HCT116 (cell line): ENCODE measurements at regions not wholly inside any gene's neighbourhood (a gene's known extent, or its start where the extent isn't known, plus 50 kb on each side); places are given as distances from the start of the nearest gene placed in this dataset.

Source experiments
- ATAC-seq: fragments of 200-7000 bp; cut with Tn5 transposase; 2 replicates; pipeline ENCODE4 v1.9.1; 2020; ENCODE audit warnings: mild to moderate bottlenecking, moderate library complexity
- BruUV-seq: library from RNA; stranded (reverse); fragments of 400-500 nt; replicated peaks from 2 replicates; lab custom pipeline; 2021; lab: Mats Ljungman, UMichigan
- CTCF ChIA-PET: fragments of 300-600 bp; sonication (Branson Sonifier 250); formaldehyde crosslinking; loops from one replicate; lab custom pipeline; 2021; ENCODE audit warnings: antibody characterized with exemption; lab: Charles Lee
- POLR2A ChIA-PET: fragments of 300-600, 350-600 bp; sonication (Branson Sonifier 250); formaldehyde crosslinking; loops from one replicate; lab custom pipeline; 2021; ENCODE audit warnings: antibody characterized with exemption; lab: Charles Lee
- RAD21 ChIA-PET, 2 experiments: fragments of 300-600 bp; sonication (Branson Sonifier 250); formaldehyde crosslinking; loops; one replicate each; lab custom pipeline; 2023; ENCODE audit warnings: low total read pairs in 2 of 2; ENCODE audit not compliant: uncharacterized antibody in 2 of 2, unreplicated experiment in 2 of 2, low non-redundant PET in 1 of 2; lab: Charles Lee
- DNase-seq: peaks from one replicate; pipeline ENCODE4 v3.0.0-alpha.2; 2010; ENCODE audit warnings: low read depth, low spot score
- H2AFZ ChIP-seq: fragments of 200-600 bp; shearing (Covaris generic), sonication (generic); 2 replicates; pipeline ENCODE4 v1.6.1; 2017; ENCODE audit warnings: low read depth, mixed run types, mixed read lengths, antibody characterized with exemption, low read length; ENCODE audit not compliant: poor library complexity, severe bottlenecking
- H3K27ac ChIP-seq: 2 replicates; pipeline ENCODE4 v1.5.1; 2012; ENCODE audit warnings: low read depth, low read length
- H3K27me3 ChIP-seq: fragments of 200-600 bp; sonication (generic); 2 replicates; pipeline ENCODE4 v1.6.1; 2016; ENCODE audit warnings: mixed run types, low read length, mixed read lengths; ENCODE audit not compliant: insufficient read depth
- H3K36me3 ChIP-seq, 2 experiments: fragments of 200-500 bp in 1 of 2; fragments of 200-600 bp in 1 of 2; sonication (Bioruptor generic) in 1 of 2; sonication (generic) in 1 of 2; 2 replicates each; pipeline versions ENCODE4 v1.5.1 to v1.6.1; 2014 to 2016; ENCODE audit warnings: low read length in 2 of 2, inconsistent platforms in 1 of 2, mixed read lengths in 1 of 2, mixed run types in 1 of 2; ENCODE audit not compliant: insufficient read depth in 2 of 2, control insufficient read depth in 1 of 2
- H3K4me1 ChIP-seq, 2 experiments: fragments of 200-600 bp in 1 of 2; sonication (generic) in 1 of 2; 2 replicates each; pipeline versions ENCODE4 v1.5.1 to v1.6.1; 2012 to 2017; ENCODE audit warnings: low read length in 2 of 2, inconsistent platforms in 1 of 2, mild to moderate bottlenecking in 1 of 2, mixed read lengths in 1 of 2, mixed run types in 1 of 2, moderate library complexity in 1 of 2; ENCODE audit not compliant: insufficient read depth in 2 of 2, control insufficient read depth in 1 of 2
- H3K4me2 ChIP-seq: fragments of 200-600 bp; sonication (generic); 2 replicates; pipeline ENCODE4 v1.6.1; 2017; ENCODE audit warnings: mixed run types, low read length, mixed read lengths
- H3K4me3 ChIP-seq, 2 experiments: fragments of 200-600 bp in 1 of 2; sonication (generic) in 1 of 2; replicated peaks in 1 of 2; 2 replicates each; pipeline ENCODE4 v1.5.1; 2011 to 2016; ENCODE audit warnings: low read length in 2 of 2, control low read depth in 1 of 2, low read depth in 1 of 2, mild to moderate bottlenecking in 1 of 2, mixed read lengths in 1 of 2, mixed run types in 1 of 2
- H3K79me2 ChIP-seq: fragments of 200-600 bp; sonication (generic); 2 replicates; pipeline ENCODE4 v1.6.1; 2017; ENCODE audit warnings: mild to moderate bottlenecking, mixed run types, low read length, moderate library complexity, mixed read lengths; ENCODE audit not compliant: insufficient read depth
- H3K9ac ChIP-seq: fragments of 200-600 bp; sonication (generic); 2 replicates; pipeline ENCODE4 v1.6.1; 2016; ENCODE audit warnings: low read length, mixed read lengths
- H3K9me2 ChIP-seq: fragments of 200-600 bp; sonication (generic), shearing (Covaris generic); 2 replicates; pipeline ENCODE4 v1.6.1; 2017; ENCODE audit warnings: mixed run types, mild to moderate bottlenecking, moderate library complexity; ENCODE audit not compliant: insufficient read depth
- H3K9me3 ChIP-seq, 2 experiments: fragments of 200-500 bp in 1 of 2; fragments of 200-600 bp in 1 of 2; sonication (Bioruptor generic) in 1 of 2; sonication (generic) in 1 of 2; 2 replicates each; pipeline ENCODE4 v1.6.1; 2014 to 2017; ENCODE audit warnings: low read length in 2 of 2, mixed read lengths in 2 of 2, inconsistent platforms in 1 of 2, low read depth in 1 of 2, mild to moderate bottlenecking in 1 of 2, mixed run types in 1 of 2, moderate library complexity in 1 of 2; ENCODE audit not compliant: control insufficient read depth in 1 of 2, insufficient read depth in 1 of 2
- H4K20me1 ChIP-seq: fragments of 200-600 bp; sonication (generic), shearing (Covaris generic); 2 replicates; pipeline ENCODE4 v1.6.1; 2017; ENCODE audit warnings: mixed run types, mild to moderate bottlenecking, moderate library complexity; ENCODE audit not compliant: insufficient read depth
- CBX3 ChIP-seq: IDR thresholded peaks from 2 replicates; pipeline ENCODE4 v1.6.1; 2012; ENCODE audit warnings: low read depth
- EGR1 ChIP-seq: IDR thresholded peaks from 2 replicates; pipeline ENCODE4 v1.6.1; 2012; ENCODE audit warnings: low read depth
- ELF1 ChIP-seq: IDR thresholded peaks from 2 replicates; pipeline ENCODE4 v1.6.1; 2012; ENCODE audit warnings: low read depth, borderline replicate concordance
- EZH2 ChIP-seq: fragments of 200-600 bp; sonication (generic); IDR thresholded peaks from 2 replicates; pipeline ENCODE4 v1.6.1; 2017; ENCODE audit warnings: antibody characterized with exemption, mixed run types
- EZH2phosphoT487 ChIP-seq: fragments of 200-600 bp; IDR thresholded peaks from 2 replicates; pipeline ENCODE4 v1.6.1; 2018; ENCODE audit warnings: antibody characterized with exemption, borderline replicate concordance
- FOSL1 ChIP-seq: IDR thresholded peaks from 2 replicates; pipeline ENCODE4 v1.6.1; 2012; ENCODE audit warnings: low read depth
- JUND ChIP-seq: IDR thresholded peaks from 2 replicates; pipeline ENCODE4 v1.6.1; 2012
- MAX ChIP-seq: IDR thresholded peaks from 2 replicates; pipeline ENCODE4 v1.6.1; 2012
- POLR2AphosphoS5 ChIP-seq: IDR thresholded peaks from 2 replicates; pipeline ENCODE4 v1.6.1; 2011; ENCODE audit warnings: mild to moderate bottlenecking, low read depth, low read length, moderate library complexity
- RAD21 ChIP-seq: IDR thresholded peaks from 2 replicates; pipeline ENCODE4 v1.6.1; 2012; ENCODE audit warnings: low read depth, mild to moderate bottlenecking
- REST ChIP-seq: IDR thresholded peaks from 2 replicates; pipeline ENCODE4 v1.6.1; 2012; ENCODE audit warnings: low read depth
- SIN3A ChIP-seq: IDR thresholded peaks from 2 replicates; pipeline ENCODE4 v1.6.1; 2012; ENCODE audit warnings: low read depth
- SP1 ChIP-seq: IDR thresholded peaks from 2 replicates; pipeline ENCODE4 v1.6.1; 2012; ENCODE audit warnings: low read depth
- TCF7L2 ChIP-seq: IDR thresholded peaks from 2 replicates; pipeline ENCODE4 v1.7.0; 2011; ENCODE audit warnings: borderline replicate concordance, inconsistent platforms; ENCODE audit not compliant: insufficient read depth, insufficient read length; ENCODE audit errors: extremely low read depth
- ZFX ChIP-seq: fragments of 450-650 bp; IDR thresholded peaks from 2 replicates; pipeline ENCODE4 v1.6.1; 2017
- intact Hi-C: fragments of 100-400 bp; cut with micrococcal nuclease; formaldehyde crosslinking; loops from 2 replicates; pipeline ENCODE4 v1.10.0; 2022

- TF ChIP-seq TCF7L2 (no peak), JUND (no peak)
These were observed 83.2 kb downstream of the ALG10B start (continued) for GRCh38 chr12:38399711-38400206.

- no peak overlapping the region for H3K9ac ChIP-seq
- no peak overlapping the region for H3K4me3 ChIP-seq
- H3K4me1 ChIP-seq: no peaks in the 10 kb centered on the region
- CTCF ChIA-PET: no interaction called here
- POLR2A ChIA-PET: no interaction called here
- DNase-seq (no peak), ATAC-seq (no peak)
- H3K9me3 ChIP-seq: no peaks in the 10 kb centered on the region
- no peak for TF ChIP-seq JUND
- TF ChIP-seq CBX3: no peak
- TF ChIP-seq RAD21: no peak
- TF ChIP-seq EZH2phosphoT487: no peak
- TF ChIP-seq REST: no peak
- TF ChIP-seq FOSL1: no peak
- no peak for TF ChIP-seq MAX
- no peak for TF ChIP-seq POLR2AphosphoS5
- no peak for TF ChIP-seq EGR1
- no peak for TF ChIP-seq ZFX
- no peak for TF ChIP-seq SP1
- TF ChIP-seq SIN3A: no peak
- TF ChIP-seq EZH2: no peak
- no peak for TF ChIP-seq ELF1
- H2AFZ ChIP-seq: no peak overlapping the region
- no peak overlapping the region for H3K4me2 ChIP-seq
- no peaks in the 10 kb centered on the region for H3K27me3 ChIP-seq
- no peaks in the 10 kb centered on the region for H3K79me2 ChIP-seq
- H4K20me1 ChIP-seq: no peaks in the 10 kb centered on the region
- BruUV-seq: no TSS peak
- no peaks in the 10 kb centered on the region; the same call in 1 of the 2 replicates for H3K9me2 ChIP-seq
- intact Hi-C loops: no loop called here
- H3K27ac ChIP-seq: no peak overlapping the region
- H3K36me3 ChIP-seq: no peaks in the 10 kb centered on the region
- RAD21 ChIA-PET: no interaction called here
These were observed 86.2 kb downstream of the ALG10B start for GRCh38 chr12:38402811-38403210.
